ENCODE measurements at regions not wholly inside any gene's neighbourhood (a gene's known extent, or its start where the extent isn't known, plus 50 kb on each side); places are given as distances from the start of the nearest gene placed in this dataset.

GRCh38 chr19:31092274-31092673 is 257.0 kb downstream of the TSHZ3 start:
- H3K4me1 ChIP-seq (ENCODE audit: low read length) = no peaks in the 10 kb centered on the region
- H4K20me1 ChIP-seq (ENCODE audit: insufficient read depth, low read depth, low read length) = no peaks in the 10 kb centered on the region
- H3K4me3 ChIP-seq (ENCODE audit: low read length) = no peak overlapping the region
- H3K27me3 ChIP-seq (ENCODE audit: low read length) = no peaks in the 10 kb centered on the region
- H3K27ac ChIP-seq (ENCODE audit: low read length) = no peak overlapping the region
- H3K4me2 ChIP-seq (ENCODE audit: low read depth, low read length, poor library complexity, severe bottlenecking) = no peak overlapping the region
- DNase-seq = no peak
- no peaks in the 10 kb centered on the region for H3K79me2 ChIP-seq (ENCODE audit: low read length)
- no peaks in the 10 kb centered on the region for H3K36me3 ChIP-seq (ENCODE audit: insufficient read depth, low read length)
- H3K9me2 ChIP-seq (replicated peaks; ENCODE audit: insufficient read depth, low read length) = no peaks in the 10 kb centered on the region
- H3K9ac ChIP-seq (ENCODE audit: low read length) = no peak overlapping the region
- H3K9me3 ChIP-seq (ENCODE audit: low read length) = no peaks in the 10 kb centered on the region
- no peak overlapping the region for H2AFZ ChIP-seq (ENCODE audit: low read length)

DNA sequence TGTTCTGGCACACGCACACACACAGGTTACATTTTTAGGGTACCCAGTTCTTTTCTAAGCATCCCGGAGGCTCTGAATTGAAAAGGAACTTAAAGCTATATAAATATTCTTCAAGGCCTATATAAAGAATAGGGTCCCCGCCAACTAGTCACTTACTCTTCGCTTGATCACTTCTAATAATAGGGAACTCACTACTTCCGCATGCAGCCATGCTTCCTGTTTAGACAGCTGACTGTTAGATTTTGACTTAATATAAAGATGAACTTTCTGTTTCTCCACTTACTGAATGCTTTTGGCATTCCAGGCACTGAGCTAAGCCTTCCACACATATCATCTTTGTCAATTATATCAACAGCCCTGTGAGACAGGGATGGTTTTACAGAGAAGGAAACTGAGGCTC is 259.6 kb downstream of the TSHZ3 start:
- H3K9me2 ChIP-seq (replicated peaks; ENCODE audit: insufficient read depth, low read length) = no peaks in the 10 kb centered on the region
- no peak overlapping the region for H2AFZ ChIP-seq (ENCODE audit: low read length)
- no peak overlapping the region for H3K9ac ChIP-seq (ENCODE audit: low read length)
- H3K9me3 ChIP-seq (ENCODE audit: low read length) = no peaks in the 10 kb centered on the region
- H3K4me2 ChIP-seq (ENCODE audit: low read depth, low read length, poor library complexity, severe bottlenecking) = no peak overlapping the region
- no peaks in the 10 kb centered on the region for H3K27me3 ChIP-seq (ENCODE audit: low read length)
- H3K4me3 ChIP-seq (ENCODE audit: low read length) = no peak overlapping the region
- no peaks in the 10 kb centered on the region for H3K36me3 ChIP-seq (ENCODE audit: insufficient read depth, low read length)
- no peaks in the 10 kb centered on the region for H4K20me1 ChIP-seq (ENCODE audit: insufficient read depth, low read depth, low read length)
- H3K79me2 ChIP-seq (ENCODE audit: low read length) = no peaks in the 10 kb centered on the region
- H3K4me1 ChIP-seq (ENCODE audit: low read length) = no peaks in the 10 kb centered on the region
- DNase-seq = no peak
- no peak overlapping the region for H3K27ac ChIP-seq (ENCODE audit: low read length)

GRCh38 chr19:31085125-31085524 is 264.1 kb downstream of the TSHZ3 start:
- H3K9me3 ChIP-seq (ENCODE audit: low read length) = no peaks in the 10 kb centered on the region
- DNase-seq = no peak
- no peaks in the 10 kb centered on the region for H4K20me1 ChIP-seq (ENCODE audit: insufficient read depth, low read depth, low read length)
- no peaks in the 10 kb centered on the region for H3K79me2 ChIP-seq (ENCODE audit: low read length)
- H3K4me3 ChIP-seq (ENCODE audit: low read length) = no peak overlapping the region
- H3K9me2 ChIP-seq (replicated peaks; ENCODE audit: insufficient read depth, low read length) = no peaks in the 10 kb centered on the region
- no peaks in the 10 kb centered on the region for H3K36me3 ChIP-seq (ENCODE audit: insufficient read depth, low read length)
- no peak overlapping the region for H3K27ac ChIP-seq (ENCODE audit: low read length)
- no peaks in the 10 kb centered on the region for H3K27me3 ChIP-seq (ENCODE audit: low read length)
- no peak overlapping the region for H3K9ac ChIP-seq (ENCODE audit: low read length)
- H3K4me2 ChIP-seq (ENCODE audit: low read depth, low read length, poor library complexity, severe bottlenecking) = no peak overlapping the region
- no peaks in the 10 kb centered on the region for H3K4me1 ChIP-seq (ENCODE audit: low read length)
- H2AFZ ChIP-seq (ENCODE audit: low read length) = no peak overlapping the region

DNA sequence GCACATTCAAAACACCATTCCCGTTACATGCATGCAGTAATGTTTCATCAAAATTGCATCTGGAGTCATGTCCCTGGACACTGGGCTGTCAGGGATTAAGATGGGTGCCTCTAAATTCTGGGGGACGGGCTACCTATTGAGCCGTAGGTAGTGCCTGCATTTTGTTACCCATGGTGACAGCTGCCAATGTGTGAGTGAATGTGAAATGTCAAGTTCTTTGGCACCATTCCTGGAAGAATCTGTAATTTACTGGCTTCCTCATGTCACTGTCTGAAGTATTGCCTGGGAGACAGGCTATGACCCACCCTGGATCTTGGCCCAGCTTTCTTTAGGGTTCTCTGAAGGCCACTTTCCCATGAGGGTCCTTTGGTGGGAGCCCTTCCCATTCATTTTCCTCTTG is 266.1 kb downstream of the TSHZ3 start:
- Histone ChIP-seq H3K79me2 (ENCODE audit: low read length) (no peaks in the 10 kb centered on the region), H3K4me3 (ENCODE audit: low read length) (no peak overlapping the region), H2AFZ (ENCODE audit: low read length) (no peak overlapping the region), H3K9me3 (ENCODE audit: low read length) (no peaks in the 10 kb centered on the region), H3K9ac (ENCODE audit: low read length) (no peak overlapping the region), H3K36me3 (ENCODE audit: insufficient read depth, low read length) (no peaks in the 10 kb centered on the region), H4K20me1 (ENCODE audit: insufficient read depth, low read depth, low read length) (no peaks in the 10 kb centered on the region), H3K27me3 (ENCODE audit: low read length) (no peaks in the 10 kb centered on the region), H3K4me2 (ENCODE audit: low read depth, low read length, poor library complexity, severe bottlenecking) (no peak overlapping the region), H3K9me2 (replicated peaks; ENCODE audit: insufficient read depth, low read length) (no peaks in the 10 kb centered on the region), H3K27ac (ENCODE audit: low read length) (no peak overlapping the region), H3K4me1 (ENCODE audit: low read length) (no peaks in the 10 kb centered on the region)
- no peak for DNase-seq

DNA sequence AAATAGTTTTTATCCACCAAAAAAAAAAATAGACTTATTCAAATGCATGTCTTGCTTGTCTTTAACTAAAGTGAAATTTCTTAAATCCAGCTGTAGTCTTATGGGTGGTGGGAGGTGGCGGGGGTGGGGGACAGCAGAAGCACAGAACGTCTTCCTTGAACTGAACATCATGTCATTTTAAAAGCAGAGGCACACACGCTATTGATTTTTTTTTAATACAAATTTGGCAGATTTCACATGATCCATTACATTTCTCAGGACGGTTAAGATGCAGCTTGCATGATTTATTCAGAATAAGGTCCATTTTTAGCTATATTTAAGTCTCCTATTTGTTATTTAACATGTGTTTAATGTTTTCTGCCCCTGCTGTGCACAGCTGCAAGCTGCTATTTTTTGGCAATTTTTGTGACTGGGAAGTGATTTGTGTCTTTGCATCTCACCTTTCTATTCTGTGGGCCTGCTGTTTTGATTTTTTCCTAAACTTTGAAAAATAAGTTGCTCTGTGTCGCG is 274.0 kb downstream of the TSHZ3 start:
- Histone ChIP-seq H3K4me3 (ENCODE audit: low read length) (no peak overlapping the region), H3K27ac (ENCODE audit: low read length) (no peak overlapping the region), H3K9me3 (ENCODE audit: low read length) (no peaks in the 10 kb centered on the region), H4K20me1 (ENCODE audit: insufficient read depth, low read depth, low read length) (no peaks in the 10 kb centered on the region), H2AFZ (ENCODE audit: low read length) (no peak overlapping the region), H3K36me3 (ENCODE audit: insufficient read depth, low read length) (no peaks in the 10 kb centered on the region), H3K4me1 (ENCODE audit: low read length) (no peaks in the 10 kb centered on the region), H3K27me3 (ENCODE audit: low read length) (no peaks in the 10 kb centered on the region), H3K9ac (ENCODE audit: low read length) (no peak overlapping the region), H3K4me2 (ENCODE audit: low read depth, low read length, poor library complexity, severe bottlenecking) (no peak overlapping the region), H3K9me2 (replicated peaks; ENCODE audit: insufficient read depth, low read length) (no peaks in the 10 kb centered on the region), H3K79me2 (ENCODE audit: low read length) (no peaks in the 10 kb centered on the region)
- DNase-seq = no peak

- Histone ChIP-seq H3K4me2 (ENCODE audit: low read depth, low read length, poor library complexity, severe bottlenecking) (no peak overlapping the region), H3K27ac (ENCODE audit: low read length) (no peak overlapping the region), H3K4me3 (ENCODE audit: low read length) (no peak overlapping the region)
Measured at GRCh38 chr19:31074199-31075125, 274.8 kb downstream of the TSHZ3 start.

GRCh38 chr19:31073485-31074198 is 275.6 kb downstream of the TSHZ3 start:
- no peaks in the 10 kb centered on the region for H3K27me3 ChIP-seq (ENCODE audit: low read length)
- H3K4me1 ChIP-seq (ENCODE audit: low read length) = no peaks in the 10 kb centered on the region
- H4K20me1 ChIP-seq (ENCODE audit: insufficient read depth, low read depth, low read length) = no peaks in the 10 kb centered on the region
- H3K36me3 ChIP-seq (ENCODE audit: insufficient read depth, low read length) = no peaks in the 10 kb centered on the region
- no peak overlapping the region for H3K4me2 ChIP-seq (ENCODE audit: low read depth, low read length, poor library complexity, severe bottlenecking)
- no peak overlapping the region for H3K27ac ChIP-seq (ENCODE audit: low read length)
- no peak overlapping the region for H3K4me3 ChIP-seq (ENCODE audit: low read length)
- H3K9me3 ChIP-seq (ENCODE audit: low read length) = no peaks in the 10 kb centered on the region
- H3K9ac ChIP-seq (ENCODE audit: low read length) = no peak overlapping the region
- no peaks in the 10 kb centered on the region for H3K79me2 ChIP-seq (ENCODE audit: low read length)
- no peak for DNase-seq
- no peak overlapping the region for H2AFZ ChIP-seq (ENCODE audit: low read length)
- H3K9me2 ChIP-seq (replicated peaks; ENCODE audit: insufficient read depth, low read length) = no peaks in the 10 kb centered on the region

More at GRCh38 chr19:31074199-31075125, 274.8 kb downstream of the TSHZ3 start:
- Histone ChIP-seq H3K27me3 (ENCODE audit: low read length) (no peaks in the 10 kb centered on the region), H3K79me2 (ENCODE audit: low read length) (no peaks in the 10 kb centered on the region), H3K9me3 (ENCODE audit: low read length) (no peaks in the 10 kb centered on the region), H3K9me2 (replicated peaks; ENCODE audit: insufficient read depth, low read length) (no peaks in the 10 kb centered on the region), H3K9ac (ENCODE audit: low read length) (no peak overlapping the region), H3K4me1 (ENCODE audit: low read length) (no peaks in the 10 kb centered on the region), H4K20me1 (ENCODE audit: insufficient read depth, low read depth, low read length) (no peaks in the 10 kb centered on the region), H2AFZ (ENCODE audit: low read length) (no peak overlapping the region), H3K36me3 (ENCODE audit: insufficient read depth, low read length) (no peaks in the 10 kb centered on the region)
- no peak for DNase-seq

DNA sequence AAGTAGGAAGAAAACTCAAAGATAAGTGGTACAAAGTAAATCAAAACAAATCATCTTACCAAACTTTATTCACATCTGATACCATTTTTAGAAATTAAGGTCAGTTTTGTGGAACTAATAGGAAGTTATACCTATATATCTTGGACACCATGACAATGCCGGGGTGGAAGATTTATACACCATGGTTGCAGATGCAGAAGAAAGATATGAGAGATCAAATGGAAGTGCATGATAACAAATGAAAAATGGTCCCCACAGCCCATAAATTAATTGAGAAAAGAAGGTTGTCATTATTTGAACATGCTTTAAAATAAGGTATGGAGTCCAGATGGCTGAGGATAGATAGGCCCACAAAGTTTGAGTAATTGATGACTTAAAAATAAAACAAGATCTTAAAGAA is 276.8 kb downstream of the TSHZ3 start:
- no peak overlapping the region for H3K4me3 ChIP-seq (ENCODE audit: low read length)
- H4K20me1 ChIP-seq (ENCODE audit: insufficient read depth, low read depth, low read length) = no peaks in the 10 kb centered on the region
- H2AFZ ChIP-seq (ENCODE audit: low read length) = no peak overlapping the region
- H3K9me2 ChIP-seq (replicated peaks; ENCODE audit: insufficient read depth, low read length) = no peaks in the 10 kb centered on the region
- no peaks in the 10 kb centered on the region for H3K9me3 ChIP-seq (ENCODE audit: low read length)
- no peak overlapping the region for H3K27ac ChIP-seq (ENCODE audit: low read length)
- no peaks in the 10 kb centered on the region for H3K79me2 ChIP-seq (ENCODE audit: low read length)
- no peaks in the 10 kb centered on the region for H3K4me1 ChIP-seq (ENCODE audit: low read length)
- no peaks in the 10 kb centered on the region for H3K27me3 ChIP-seq (ENCODE audit: low read length)
- H3K4me2 ChIP-seq (ENCODE audit: low read depth, low read length, poor library complexity, severe bottlenecking) = no peak overlapping the region
- no peaks in the 10 kb centered on the region for H3K36me3 ChIP-seq (ENCODE audit: insufficient read depth, low read length)
- no peak for DNase-seq
- no peak overlapping the region for H3K9ac ChIP-seq (ENCODE audit: low read length)

Data from Karpas-422 (cell line).